AG04449 (cell line): ENCODE measurements at regions not wholly inside any gene's neighbourhood (a gene's known extent, or its start where the extent isn't known, plus 50 kb on each side); places are given as distances from the start of the nearest gene placed in this dataset.
"Not testable (repeated sequence)": the region's sequence is repeated elsewhere in the genome, so short reads cannot be mapped to it uniquely, and the experiment has no call there.

Source experiments
- CTCF ChIA-PET: fragments of 350-600 bp; formaldehyde crosslinking; extraction: SDS; loops from one replicate; lab custom pipeline; 2021; ENCODE audit warnings: antibody characterized with exemption; lab: Yijun Ruan, JAX
- POLR2A ChIA-PET: fragments of 400-600, 350-600 bp; formaldehyde crosslinking; extraction: SDS; loops from one replicate; lab custom pipeline; 2020; ENCODE audit warnings: antibody characterized with exemption, inconsistent platforms; lab: Yijun Ruan, JAX
- DNase-seq: peaks from one replicate; pipeline ENCODE4 v3.0.0-alpha.2; 2010; ENCODE audit warnings: low read depth, low spot score
- H3K4me3 ChIP-seq: 2 replicates; pipeline ENCODE4 v1.5.1; 2011; ENCODE audit warnings: low read depth, mild to moderate bottlenecking, control low read depth, low read length
- CTCF ChIP-seq: IDR thresholded peaks from one replicate; pipeline ENCODE4 v1.5.1; 2011; ENCODE audit warnings: mild to moderate bottlenecking, moderate library complexity, low read length, control low read depth, inconsistent platforms; ENCODE audit not compliant: insufficient read depth; ENCODE audit errors: missing control alignments

GRCh38 chr2:167333245-167333644 is 445.0 kb downstream of the XIRP2 start:
- DNase-seq, result no peak
- ChIA-PET CTCF (no interaction called here), POLR2A (no interaction called here)
- H3K4me3 ChIP-seq, result no peak overlapping the region
- TF ChIP-seq CTCF, result no peak

GRCh38 chr2:167332358-167332757 is 444.1 kb downstream of the XIRP2 start:
- no peak overlapping the region for H3K4me3 ChIP-seq
- TF ChIP-seq CTCF, result no peak
- POLR2A ChIA-PET, result no interaction called here
- CTCF ChIA-PET, result no interaction called here
- DNase-seq, result no peak

GRCh38 chr2:167331636-167332232 is 443.5 kb downstream of the XIRP2 start:
- TF ChIP-seq CTCF, result peak; percentile 8
- H3K4me3 ChIP-seq, result no peak overlapping the region
- CTCF ChIA-PET, result no interaction called here
- POLR2A ChIA-PET, result no interaction called here
- no peak for DNase-seq

GRCh38 chr2:167328808-167329207 is 440.5 kb downstream of the XIRP2 start:
- POLR2A ChIA-PET, CTCF ChIA-PET, H3K4me3 ChIP-seq, DNase-seq: not testable (repeated sequence)

- POLR2A ChIA-PET, result no interaction called here
- no peak for DNase-seq
- H3K4me3 ChIP-seq, result no peak overlapping the region
- CTCF ChIA-PET, result no interaction called here
- TF ChIP-seq CTCF, result no peak
Observed at GRCh38 chr2:167322795-167323194, 434.5 kb downstream of the XIRP2 start.

- CTCF ChIA-PET, result no interaction called here
- H3K4me3 ChIP-seq, result no peak overlapping the region
- no peak for DNase-seq
- POLR2A ChIA-PET, result no interaction called here
- TF ChIP-seq CTCF, result no peak
Observed at GRCh38 chr2:167318581-167318980, 430.3 kb downstream of the XIRP2 start.

- TF ChIP-seq CTCF, result no peak
Observed at GRCh38 chr2:167310442-167310841, 422.2 kb downstream of the XIRP2 start.

More at GRCh38 chr2:167310442-167310841, 422.2 kb downstream of the XIRP2 start:
- POLR2A ChIA-PET, result no interaction called here
- no peak overlapping the region for H3K4me3 ChIP-seq
- CTCF ChIA-PET, result no interaction called here
- no peak for DNase-seq
